ENCODE measurements at regions not wholly inside any gene's neighbourhood (a gene's known extent, or its start where the extent isn't known, plus 50 kb on each side); places are given as distances from the start of the nearest gene placed in this dataset.

GRCh38 chr17:71444078-71444477, 676.7 kb upstream of the SOX9 start:
- TF ChIP-seq, protein P1, sequence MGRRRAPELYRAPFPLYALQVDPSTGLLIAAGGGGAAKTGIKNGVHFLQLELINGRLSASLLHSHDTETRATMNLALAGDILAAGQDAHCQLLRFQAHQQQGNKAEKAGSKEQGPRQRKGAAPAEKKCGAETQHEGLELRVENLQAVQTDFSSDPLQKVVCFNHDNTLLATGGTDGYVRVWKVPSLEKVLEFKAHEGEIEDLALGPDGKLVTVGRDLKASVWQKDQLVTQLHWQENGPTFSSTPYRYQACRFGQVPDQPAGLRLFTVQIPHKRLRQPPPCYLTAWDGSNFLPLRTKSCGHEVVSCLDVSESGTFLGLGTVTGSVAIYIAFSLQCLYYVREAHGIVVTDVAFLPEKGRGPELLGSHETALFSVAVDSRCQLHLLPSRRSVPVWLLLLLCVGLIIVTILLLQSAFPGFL (CRISPR knock-in tag; IDR thresholded peaks at IDR 0.05; ENCODE audit: borderline replicate concordance) = no peak
- TF ChIP-seq CTCF (IDR thresholded peaks at IDR 0.05) = no peak
- TF ChIP-seq, protein P2, sequence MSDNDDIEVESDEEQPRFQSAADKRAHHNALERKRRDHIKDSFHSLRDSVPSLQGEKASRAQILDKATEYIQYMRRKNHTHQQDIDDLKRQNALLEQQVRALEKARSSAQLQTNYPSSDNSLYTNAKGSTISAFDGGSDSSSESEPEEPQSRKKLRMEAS (CRISPR knock-in tag; IDR thresholded peaks at IDR 0.05) = no peak
- no peak for TF ChIP-seq USF1 (CRISPR knock-in tag; IDR thresholded peaks at IDR 0.05)
- no peak for TF ChIP-seq FOXK1 (CRISPR knock-in tag; IDR thresholded peaks at IDR 0.05)
- no peak for TF ChIP-seq HMGA2 (CRISPR knock-in tag; IDR thresholded peaks at IDR 0.05)
- TF ChIP-seq, protein P3, sequence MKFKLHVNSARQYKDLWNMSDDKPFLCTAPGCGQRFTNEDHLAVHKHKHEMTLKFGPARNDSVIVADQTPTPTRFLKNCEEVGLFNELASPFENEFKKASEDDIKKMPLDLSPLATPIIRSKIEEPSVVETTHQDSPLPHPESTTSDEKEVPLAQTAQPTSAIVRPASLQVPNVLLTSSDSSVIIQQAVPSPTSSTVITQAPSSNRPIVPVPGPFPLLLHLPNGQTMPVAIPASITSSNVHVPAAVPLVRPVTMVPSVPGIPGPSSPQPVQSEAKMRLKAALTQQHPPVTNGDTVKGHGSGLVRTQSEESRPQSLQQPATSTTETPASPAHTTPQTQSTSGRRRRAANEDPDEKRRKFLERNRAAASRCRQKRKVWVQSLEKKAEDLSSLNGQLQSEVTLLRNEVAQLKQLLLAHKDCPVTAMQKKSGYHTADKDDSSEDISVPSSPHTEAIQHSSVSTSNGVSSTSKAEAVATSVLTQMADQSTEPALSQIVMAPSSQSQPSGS (CRISPR knock-in tag; IDR thresholded peaks at IDR 0.05; ENCODE audit: borderline replicate concordance, low read depth) = no peak
- TF ChIP-seq, protein P4, sequence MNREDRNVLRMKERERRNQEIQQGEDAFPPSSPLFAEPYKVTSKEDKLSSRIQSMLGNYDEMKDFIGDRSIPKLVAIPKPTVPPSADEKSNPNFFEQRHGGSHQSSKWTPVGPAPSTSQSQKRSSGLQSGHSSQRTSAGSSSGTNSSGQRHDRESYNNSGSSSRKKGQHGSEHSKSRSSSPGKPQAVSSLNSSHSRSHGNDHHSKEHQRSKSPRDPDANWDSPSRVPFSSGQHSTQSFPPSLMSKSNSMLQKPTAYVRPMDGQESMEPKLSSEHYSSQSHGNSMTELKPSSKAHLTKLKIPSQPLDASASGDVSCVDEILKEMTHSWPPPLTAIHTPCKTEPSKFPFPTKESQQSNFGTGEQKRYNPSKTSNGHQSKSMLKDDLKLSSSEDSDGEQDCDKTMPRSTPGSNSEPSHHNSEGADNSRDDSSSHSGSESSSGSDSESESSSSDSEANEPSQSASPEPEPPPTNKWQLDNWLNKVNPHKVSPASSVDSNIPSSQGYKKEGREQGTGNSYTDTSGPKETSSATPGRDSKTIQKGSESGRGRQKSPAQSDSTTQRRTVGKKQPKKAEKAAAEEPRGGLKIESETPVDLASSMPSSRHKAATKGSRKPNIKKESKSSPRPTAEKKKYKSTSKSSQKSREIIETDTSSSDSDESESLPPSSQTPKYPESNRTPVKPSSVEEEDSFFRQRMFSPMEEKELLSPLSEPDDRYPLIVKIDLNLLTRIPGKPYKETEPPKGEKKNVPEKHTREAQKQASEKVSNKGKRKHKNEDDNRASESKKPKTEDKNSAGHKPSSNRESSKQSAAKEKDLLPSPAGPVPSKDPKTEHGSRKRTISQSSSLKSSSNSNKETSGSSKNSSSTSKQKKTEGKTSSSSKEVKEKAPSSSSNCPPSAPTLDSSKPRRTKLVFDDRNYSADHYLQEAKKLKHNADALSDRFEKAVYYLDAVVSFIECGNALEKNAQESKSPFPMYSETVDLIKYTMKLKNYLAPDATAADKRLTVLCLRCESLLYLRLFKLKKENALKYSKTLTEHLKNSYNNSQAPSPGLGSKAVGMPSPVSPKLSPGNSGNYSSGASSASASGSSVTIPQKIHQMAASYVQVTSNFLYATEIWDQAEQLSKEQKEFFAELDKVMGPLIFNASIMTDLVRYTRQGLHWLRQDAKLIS (CRISPR knock-in tag; IDR thresholded peaks at IDR 0.05; ENCODE audit: borderline replicate concordance) = no peak
- no peak for TF ChIP-seq ZNF121 (CRISPR knock-in tag; IDR thresholded peaks at IDR 0.05)
- TF ChIP-seq JUN (CRISPR knock-in tag; IDR thresholded peaks at IDR 0.05) = no peak
- TF ChIP-seq ESRRA (CRISPR knock-in tag; IDR thresholded peaks at IDR 0.05; ENCODE audit: borderline replicate concordance) = no peak
- TF ChIP-seq KAT7 (CRISPR knock-in tag; IDR thresholded peaks at IDR 0.05; ENCODE audit: borderline replicate concordance) = no peak
